ENCODE measurements at regions not wholly inside any gene's neighbourhood (a gene's known extent, or its start where the extent isn't known, plus 50 kb on each side); places are given as distances from the start of the nearest gene placed in this dataset.

GRCh38 chr3:158918451-158918850 lies 116.6 kb downstream of the MFSD1 start:
- Histone ChIP-seq H3K27me3 (ENCODE audit: control insufficient read depth in 2 of 2, insufficient read depth in 1 of 2, low read length in 1 of 2) (no peaks in the 10 kb centered on the region), H3K4me3 (ENCODE audit: low read length in 2 of 2) (no peak overlapping the region), H3K4me1 (ENCODE audit: control insufficient read depth in 2 of 2, insufficient read depth in 2 of 2, low read length in 2 of 2) (no peaks in the 10 kb centered on the region), H3K27ac (ENCODE audit: low read depth in 1 of 2, low read length in 1 of 2) (no peak overlapping the region), H3K9me3 (ENCODE audit: control insufficient read depth in 2 of 2, insufficient read depth in 1 of 2, low read length in 1 of 2) (no peaks in the 10 kb centered on the region), H3K36me3 (ENCODE audit: control insufficient read depth in 2 of 2, insufficient read depth in 2 of 2, low read length in 1 of 2) (no peaks in the 10 kb centered on the region)
- WGBS: 96% methylated on average over 2 of the region's 2 CpGs
- no peak for DNase-seq (ENCODE audit: low read depth in 6 of 9, low spot score in 9 of 9)

GRCh38 chr3:158920371-158920770 lies 118.5 kb downstream of the MFSD1 start:
- Histone ChIP-seq H3K27me3 (ENCODE audit: control insufficient read depth in 2 of 2, insufficient read depth in 1 of 2, low read length in 1 of 2) (no peaks in the 10 kb centered on the region), H3K9me3 (ENCODE audit: control insufficient read depth in 2 of 2, insufficient read depth in 1 of 2, low read length in 1 of 2) (no peaks in the 10 kb centered on the region), H3K4me3 (ENCODE audit: low read length in 2 of 2) (no peak overlapping the region), H3K4me1 (ENCODE audit: control insufficient read depth in 2 of 2, insufficient read depth in 2 of 2, low read length in 2 of 2) (no peaks in the 10 kb centered on the region), H3K27ac (ENCODE audit: low read depth in 1 of 2, low read length in 1 of 2) (no peak overlapping the region), H3K36me3 (ENCODE audit: control insufficient read depth in 2 of 2, insufficient read depth in 2 of 2, low read length in 1 of 2) (no peaks in the 10 kb centered on the region)
- no peak for DNase-seq (ENCODE audit: low read depth in 6 of 9, low spot score in 9 of 9)

- H3K4me3 ChIP-seq (ENCODE audit: low read length in 2 of 2): no peak overlapping the region
- H3K36me3 ChIP-seq (ENCODE audit: control insufficient read depth in 2 of 2, insufficient read depth in 2 of 2, low read length in 1 of 2): no peaks in the 10 kb centered on the region
- 81% methylated on average over 5 of the region's 5 CpGs for WGBS
- H3K9me3 ChIP-seq (ENCODE audit: control insufficient read depth in 2 of 2, insufficient read depth in 1 of 2, low read length in 1 of 2): no peaks in the 10 kb centered on the region
- no peaks in the 10 kb centered on the region for H3K4me1 ChIP-seq (ENCODE audit: control insufficient read depth in 2 of 2, insufficient read depth in 2 of 2, low read length in 2 of 2)
- no peak overlapping the region for H3K27ac ChIP-seq (ENCODE audit: low read depth in 1 of 2, low read length in 1 of 2)
- no peaks in the 10 kb centered on the region for H3K27me3 ChIP-seq (ENCODE audit: control insufficient read depth in 2 of 2, insufficient read depth in 1 of 2, low read length in 1 of 2)
- DNase-seq (ENCODE audit: low read depth in 6 of 9, low spot score in 9 of 9): no peak
These were observed 123.2 kb downstream of the MFSD1 start for GRCh38 chr3:158925021-158925420.

- DNase-seq (ENCODE audit: low read depth in 6 of 9, low spot score in 9 of 9): no peak
- Histone ChIP-seq H3K4me3 (ENCODE audit: low read length in 2 of 2) (no peak overlapping the region), H3K27me3 (ENCODE audit: control insufficient read depth in 2 of 2, insufficient read depth in 1 of 2, low read length in 1 of 2) (no peaks in the 10 kb centered on the region), H3K4me1 (ENCODE audit: control insufficient read depth in 2 of 2, insufficient read depth in 2 of 2, low read length in 2 of 2) (no peaks in the 10 kb centered on the region), H3K27ac (ENCODE audit: low read depth in 1 of 2, low read length in 1 of 2) (no peak overlapping the region), H3K36me3 (ENCODE audit: control insufficient read depth in 2 of 2, insufficient read depth in 2 of 2, low read length in 1 of 2) (no peaks in the 10 kb centered on the region), H3K9me3 (ENCODE audit: control insufficient read depth in 2 of 2, insufficient read depth in 1 of 2, low read length in 1 of 2) (no peaks in the 10 kb centered on the region)
- WGBS: 90% methylated on average over 5 of the region's 5 CpGs
These were observed 124.1 kb downstream of the MFSD1 start for GRCh38 chr3:158925828-158926494.

- Histone ChIP-seq H3K4me1 (ENCODE audit: control insufficient read depth in 2 of 2, insufficient read depth in 2 of 2, low read length in 2 of 2) (no peaks in the 10 kb centered on the region), H3K27me3 (ENCODE audit: control insufficient read depth in 2 of 2, insufficient read depth in 1 of 2, low read length in 1 of 2) (no peaks in the 10 kb centered on the region), H3K36me3 (ENCODE audit: control insufficient read depth in 2 of 2, insufficient read depth in 2 of 2, low read length in 1 of 2) (no peaks in the 10 kb centered on the region), H3K4me3 (ENCODE audit: low read length in 2 of 2) (no peak overlapping the region), H3K9me3 (ENCODE audit: control insufficient read depth in 2 of 2, insufficient read depth in 1 of 2, low read length in 1 of 2) (no peaks in the 10 kb centered on the region), H3K27ac (ENCODE audit: low read depth in 1 of 2, low read length in 1 of 2) (no peak overlapping the region)
- no peak for DNase-seq (ENCODE audit: low read depth in 6 of 9, low spot score in 9 of 9)
- WGBS: 84% methylated on average over 5 of the region's 5 CpGs
These were observed 134.0 kb downstream of the MFSD1 start for GRCh38 chr3:158935846-158936245.

- Histone ChIP-seq H3K4me3 (ENCODE audit: low read length in 2 of 2) (no peak overlapping the region), H3K27me3 (ENCODE audit: control insufficient read depth in 2 of 2, insufficient read depth in 1 of 2, low read length in 1 of 2) (no peaks in the 10 kb centered on the region), H3K36me3 (ENCODE audit: control insufficient read depth in 2 of 2, insufficient read depth in 2 of 2, low read length in 1 of 2) (no peaks in the 10 kb centered on the region), H3K9me3 (ENCODE audit: control insufficient read depth in 2 of 2, insufficient read depth in 1 of 2, low read length in 1 of 2) (no peaks in the 10 kb centered on the region), H3K27ac (ENCODE audit: low read depth in 1 of 2, low read length in 1 of 2) (no peak overlapping the region), H3K4me1 (ENCODE audit: control insufficient read depth in 2 of 2, insufficient read depth in 2 of 2, low read length in 2 of 2) (no peaks in the 10 kb centered on the region)
- 93% methylated on average over 12 of the region's 12 CpGs for WGBS
- no peak for DNase-seq (ENCODE audit: low read depth in 6 of 9, low spot score in 9 of 9)
These were observed 134.8 kb downstream of the MFSD1 start for GRCh38 chr3:158936530-158937113.

GRCh38 chr3:158950178-158950901 lies 148.5 kb downstream of the MFSD1 start:
- H3K4me3 ChIP-seq (ENCODE audit: low read length in 2 of 2): no peak overlapping the region
- no peak overlapping the region for H3K27ac ChIP-seq (ENCODE audit: low read depth in 1 of 2, low read length in 1 of 2)
- no peaks in the 10 kb centered on the region for H3K4me1 ChIP-seq (ENCODE audit: control insufficient read depth in 2 of 2, insufficient read depth in 2 of 2, low read length in 2 of 2)
- 93% methylated on average over 8 of the region's 8 CpGs for WGBS
- DNase-seq (ENCODE audit: low read depth in 6 of 9, low spot score in 9 of 9): no peak
- no peaks in the 10 kb centered on the region for H3K27me3 ChIP-seq (ENCODE audit: control insufficient read depth in 2 of 2, insufficient read depth in 1 of 2, low read length in 1 of 2)
- H3K9me3 ChIP-seq (ENCODE audit: control insufficient read depth in 2 of 2, insufficient read depth in 1 of 2, low read length in 1 of 2): no peaks in the 10 kb centered on the region
- H3K36me3 ChIP-seq (ENCODE audit: control insufficient read depth in 2 of 2, insufficient read depth in 2 of 2, low read length in 1 of 2): no peaks in the 10 kb centered on the region

GRCh38 chr3:158953131-158953530 lies 151.3 kb downstream of the MFSD1 start:
- no peak for DNase-seq (ENCODE audit: low read depth in 6 of 9, low spot score in 9 of 9)
- Histone ChIP-seq H3K36me3 (ENCODE audit: control insufficient read depth in 2 of 2, insufficient read depth in 2 of 2, low read length in 1 of 2) (no peaks in the 10 kb centered on the region), H3K27me3 (ENCODE audit: control insufficient read depth in 2 of 2, insufficient read depth in 1 of 2, low read length in 1 of 2) (no peaks in the 10 kb centered on the region), H3K4me1 (ENCODE audit: control insufficient read depth in 2 of 2, insufficient read depth in 2 of 2, low read length in 2 of 2) (no peaks in the 10 kb centered on the region), H3K27ac (ENCODE audit: low read depth in 1 of 2, low read length in 1 of 2) (no peak overlapping the region), H3K9me3 (ENCODE audit: control insufficient read depth in 2 of 2, insufficient read depth in 1 of 2, low read length in 1 of 2) (no peaks in the 10 kb centered on the region), H3K4me3 (ENCODE audit: low read length in 2 of 2) (no peak overlapping the region)
- WGBS: 94% methylated on average over 1 of the region's 1 CpG

- 91% methylated on average over 2 of the region's 2 CpGs for WGBS
- Histone ChIP-seq H3K4me3 (ENCODE audit: low read length in 2 of 2) (no peak overlapping the region), H3K27ac (ENCODE audit: low read depth in 1 of 2, low read length in 1 of 2) (no peak overlapping the region), H3K9me3 (ENCODE audit: control insufficient read depth in 2 of 2, insufficient read depth in 1 of 2, low read length in 1 of 2) (no peaks in the 10 kb centered on the region), H3K4me1 (ENCODE audit: control insufficient read depth in 2 of 2, insufficient read depth in 2 of 2, low read length in 2 of 2) (no peaks in the 10 kb centered on the region), H3K36me3 (ENCODE audit: control insufficient read depth in 2 of 2, insufficient read depth in 2 of 2, low read length in 1 of 2) (no peaks in the 10 kb centered on the region), H3K27me3 (ENCODE audit: control insufficient read depth in 2 of 2, insufficient read depth in 1 of 2, low read length in 1 of 2) (no peaks in the 10 kb centered on the region)
- DNase-seq (ENCODE audit: low read depth in 6 of 9, low spot score in 9 of 9): no peak
These were observed 152.6 kb downstream of the MFSD1 start for GRCh38 chr3:158954420-158954819.

Data from thymus (tissue), 11 donors.